Effector memory CD8-positive, alpha-beta T cell (primary cell): ENCODE measurements at regions not wholly inside any gene's neighbourhood (a gene's known extent, or its start where the extent isn't known, plus 50 kb on each side); places are given as distances from the start of the nearest gene placed in this dataset.
A peak's percentile ranks its signal among the peaks of the same experiment; 100 is the strongest.

ENCODE experiments used
- ATAC-seq: fragments of 150-1000 bp; cut with Tn5 transposase; replicated peaks from 2 replicates; pipeline ENCODE4 v1.10.0; 2021; ENCODE audit warnings: mild to moderate bottlenecking, moderate library complexity
- DNase-seq, 3 experiments: peaks; one replicate each; pipeline ENCODE4 v3.0.0; 2021
- H3K27ac Mint-ChIP-seq, 2 donors: one replicate each; pipeline ENCODE4 v1.8.0; 2022; ENCODE audit warnings: mild to moderate bottlenecking in 2 of 2, mixed read lengths in 2 of 2, moderate library complexity in 2 of 2
- H3K27me3 Mint-ChIP-seq, 2 donors: one replicate each; pipeline ENCODE4 v1.8.0; 2022; ENCODE audit warnings: mixed read lengths in 2 of 2
- H3K36me3 Mint-ChIP-seq: one replicate; pipeline ENCODE4 v1.8.0; 2022; ENCODE audit warnings: mild to moderate bottlenecking, moderate library complexity, mixed read lengths; ENCODE audit not compliant: insufficient read depth
- H3K4me1 Mint-ChIP-seq, 2 donors: one replicate each; pipeline ENCODE4 v1.8.0; 2022; ENCODE audit warnings: low read depth in 2 of 2, mixed read lengths in 2 of 2
- H3K4me3 Mint-ChIP-seq, 2 donors: one replicate each; pipeline ENCODE4 v1.8.0; 2022; ENCODE audit warnings: mild to moderate bottlenecking in 2 of 2, mixed read lengths in 2 of 2, moderate library complexity in 2 of 2
- H3K9me3 Mint-ChIP-seq, 2 donors: one replicate each; pipeline ENCODE4 v1.8.0; 2022; ENCODE audit warnings: mixed read lengths in 2 of 2

- Mint-ChIP-seq H3K27ac (no peak overlapping the region), H3K4me3 (no peak overlapping the region), H3K9me3 (peaks cover 0 to 4% of the 10 kb centered on the region in 2 donors), H3K27me3 (peaks cover 0 to 11% of the 10 kb centered on the region in 2 donors), H3K36me3 (no peaks in the 10 kb centered on the region), H3K4me1 (no peaks in the 10 kb centered on the region)
- ATAC-seq (no peak), DNase-seq (no peak)
These were observed 91.6 kb upstream of the GNPDA2 start for GRCh38 chr4:44817930-44818329.

GRCh38 chr4:44806071-44806470 is 79.7 kb upstream of the GNPDA2 start:
- H3K27me3 Mint-ChIP-seq = no peaks in the 10 kb centered on the region
- H3K9me3 Mint-ChIP-seq = no peaks in the 10 kb centered on the region
- peak overlapping the region in 1 of 2 donors; percentile 29 for H3K27ac Mint-ChIP-seq
- no peak for ATAC-seq
- H3K4me1 Mint-ChIP-seq = peaks cover 0 to 3% of the 10 kb centered on the region in 2 donors
- H3K4me3 Mint-ChIP-seq = peak overlapping the region; percentile 23 to 31
- DNase-seq = no peak
- H3K36me3 Mint-ChIP-seq = peaks cover 3% of the 10 kb centered on the region

- H3K9me3 Mint-ChIP-seq = peaks cover 0 to 2% of the 10 kb centered on the region in 2 donors
- no peaks in the 10 kb centered on the region for H3K27me3 Mint-ChIP-seq
- H3K4me1 Mint-ChIP-seq = peaks cover 0 to 3% of the 10 kb centered on the region in 2 donors
- H3K36me3 Mint-ChIP-seq = peaks cover 3% of the 10 kb centered on the region
- no peak overlapping the region for H3K4me3 Mint-ChIP-seq
- ATAC-seq (no peak), DNase-seq (no peak)
- H3K27ac Mint-ChIP-seq = no peak overlapping the region
These were observed 77.9 kb upstream of the GNPDA2 start for GRCh38 chr4:44804301-44804700.

DNA sequence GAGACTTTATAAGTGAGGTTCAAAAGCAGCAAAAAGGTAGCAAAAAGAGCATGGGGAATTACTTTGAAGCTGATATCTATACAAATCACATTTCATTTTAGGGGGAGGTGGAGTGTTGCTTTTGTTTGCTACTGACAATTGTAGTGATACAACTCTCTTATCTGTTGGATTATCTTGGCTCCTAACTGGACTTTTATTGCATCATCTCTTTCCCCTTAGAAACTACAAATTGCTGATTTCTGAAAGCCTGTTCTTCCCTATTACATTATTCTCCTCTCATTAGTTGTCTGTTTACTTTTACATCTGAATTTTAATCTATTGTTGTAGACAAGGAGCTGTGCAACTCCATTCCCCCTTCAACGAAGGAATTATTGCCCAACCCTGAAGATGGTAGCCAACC is 75.0 kb upstream of the GNPDA2 start:
- ATAC-seq = no peak
- Mint-ChIP-seq H3K27me3 (no peaks in the 10 kb centered on the region), H3K4me3 (no peak overlapping the region), H3K36me3 (no peaks in the 10 kb centered on the region), H3K4me1 (no peaks in the 10 kb centered on the region), H3K9me3 (peaks cover 4 to 9% of the 10 kb centered on the region in 2 donors), H3K27ac (no peak overlapping the region)
- no peak for DNase-seq

GRCh38 chr4:44791831-44792230 is 65.5 kb upstream of the GNPDA2 start:
- Mint-ChIP-seq H3K9me3 (peaks cover 0 to 1% of the 10 kb centered on the region in 2 donors), H3K4me1 (no peaks in the 10 kb centered on the region), H3K27me3 (no peaks in the 10 kb centered on the region), H3K36me3 (no peaks in the 10 kb centered on the region), H3K27ac (no peak overlapping the region), H3K4me3 (no peak overlapping the region)
- no peak for DNase-seq
- no peak for ATAC-seq

DNA sequence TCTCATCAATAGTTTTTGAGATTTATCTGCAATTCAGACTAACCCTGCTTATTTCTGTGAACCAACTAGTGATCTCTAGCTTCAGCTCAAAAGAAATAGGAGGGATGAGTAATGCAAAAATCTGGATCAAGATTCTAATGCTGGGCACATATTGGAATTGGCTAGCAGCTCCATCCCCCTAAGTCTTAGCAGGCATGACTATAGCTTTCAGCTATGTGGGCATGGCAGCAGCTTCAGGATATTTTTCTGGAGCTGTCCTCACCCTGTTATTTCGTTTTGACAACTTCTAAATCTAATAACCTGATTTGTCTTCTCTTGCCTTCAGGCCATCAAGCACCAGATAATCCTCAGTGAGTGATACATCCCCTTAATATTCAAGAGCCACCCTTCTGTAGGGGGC is 50.8 kb upstream of the GNPDA2 start:
- Mint-ChIP-seq H3K27ac (no peak overlapping the region), H3K27me3 (peaks cover 13 to 16% of the 10 kb centered on the region in 2 donors), H3K36me3 (no peaks in the 10 kb centered on the region), H3K9me3 (peaks cover 0 to 3% of the 10 kb centered on the region in 2 donors), H3K4me3 (no peak overlapping the region), H3K4me1 (no peaks in the 10 kb centered on the region)
- DNase-seq (no peak), ATAC-seq (no peak)
